RWPE1 (cell line): ENCODE measurements at regions not wholly inside any gene's neighbourhood (a gene's known extent, or its start where the extent isn't known, plus 50 kb on each side); places are given as distances from the start of the nearest gene placed in this dataset.

Source experiments
- CTCF ChIA-PET: fragments of 350-600 bp; sonication (Branson Sonifier 250); formaldehyde crosslinking; extraction: SDS; loops from one replicate; lab custom pipeline; 2021; lab: Yijun Ruan, JAX
- POLR2A ChIA-PET: fragments of 400-600 bp; formaldehyde crosslinking; extraction: SDS; loops from one replicate; lab custom pipeline; 2020; ENCODE audit warnings: antibody characterized with exemption; ENCODE audit not compliant: low non-redundant PET; lab: Yijun Ruan, JAX
- DNase-seq: peaks from one replicate; pipeline ENCODE4 v3.0.0; 2012; ENCODE audit warnings: low spot score
- H3K27ac ChIP-seq: fragments of 450-650 bp; 2 replicates; pipeline ENCODE4 v1.5.1; 2017
- TF ChIP-seq, protein P1 (sequence below): fragments of 450-650 bp; conservative IDR thresholded peaks from 2 replicates; pipeline ENCODE4 v1.5.1; 2017; ENCODE audit warnings: low read depth, mild to moderate bottlenecking

DNA sequence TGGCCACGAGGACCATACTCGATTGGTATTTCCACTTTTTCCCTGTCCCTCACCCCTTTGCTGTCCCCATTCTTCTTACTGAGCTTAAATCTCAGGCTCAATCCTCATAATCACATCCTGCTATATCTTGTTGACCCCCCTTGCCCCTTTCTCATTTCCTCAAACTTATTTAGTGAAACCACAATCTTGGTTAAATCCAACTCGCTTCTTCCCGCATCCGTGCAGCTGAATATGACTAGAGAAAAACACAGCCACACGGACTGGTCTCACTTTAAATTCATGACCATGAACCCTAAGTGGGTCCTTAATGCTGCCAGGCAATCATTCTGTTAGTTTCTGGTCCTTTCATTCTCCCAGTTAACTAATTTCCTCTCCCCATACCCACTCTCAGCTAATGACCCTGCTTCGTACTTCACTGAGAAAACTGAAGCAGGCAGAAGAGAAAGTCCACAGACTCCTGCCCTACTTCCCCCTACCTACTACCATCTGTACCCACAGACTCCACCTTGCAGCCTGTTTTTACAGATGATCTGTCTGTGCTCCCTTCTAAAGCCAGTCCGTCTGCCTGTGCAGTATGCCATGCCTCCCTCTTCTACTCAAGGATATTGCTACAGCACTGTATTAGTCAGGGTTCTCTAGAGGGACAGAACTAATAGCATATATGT, 96.8 kb upstream of the LMO4 start:
- TF ChIP-seq, protein P1, sequence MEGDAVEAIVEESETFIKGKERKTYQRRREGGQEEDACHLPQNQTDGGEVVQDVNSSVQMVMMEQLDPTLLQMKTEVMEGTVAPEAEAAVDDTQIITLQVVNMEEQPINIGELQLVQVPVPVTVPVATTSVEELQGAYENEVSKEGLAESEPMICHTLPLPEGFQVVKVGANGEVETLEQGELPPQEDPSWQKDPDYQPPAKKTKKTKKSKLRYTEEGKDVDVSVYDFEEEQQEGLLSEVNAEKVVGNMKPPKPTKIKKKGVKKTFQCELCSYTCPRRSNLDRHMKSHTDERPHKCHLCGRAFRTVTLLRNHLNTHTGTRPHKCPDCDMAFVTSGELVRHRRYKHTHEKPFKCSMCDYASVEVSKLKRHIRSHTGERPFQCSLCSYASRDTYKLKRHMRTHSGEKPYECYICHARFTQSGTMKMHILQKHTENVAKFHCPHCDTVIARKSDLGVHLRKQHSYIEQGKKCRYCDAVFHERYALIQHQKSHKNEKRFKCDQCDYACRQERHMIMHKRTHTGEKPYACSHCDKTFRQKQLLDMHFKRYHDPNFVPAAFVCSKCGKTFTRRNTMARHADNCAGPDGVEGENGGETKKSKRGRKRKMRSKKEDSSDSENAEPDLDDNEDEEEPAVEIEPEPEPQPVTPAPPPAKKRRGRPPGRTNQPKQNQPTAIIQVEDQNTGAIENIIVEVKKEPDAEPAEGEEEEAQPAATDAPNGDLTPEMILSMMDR: no peak
- DNase-seq: no peak
- CTCF ChIA-PET: no interaction called here
- POLR2A ChIA-PET: no interaction called here
- H3K27ac ChIP-seq: no peak overlapping the region

DNA sequence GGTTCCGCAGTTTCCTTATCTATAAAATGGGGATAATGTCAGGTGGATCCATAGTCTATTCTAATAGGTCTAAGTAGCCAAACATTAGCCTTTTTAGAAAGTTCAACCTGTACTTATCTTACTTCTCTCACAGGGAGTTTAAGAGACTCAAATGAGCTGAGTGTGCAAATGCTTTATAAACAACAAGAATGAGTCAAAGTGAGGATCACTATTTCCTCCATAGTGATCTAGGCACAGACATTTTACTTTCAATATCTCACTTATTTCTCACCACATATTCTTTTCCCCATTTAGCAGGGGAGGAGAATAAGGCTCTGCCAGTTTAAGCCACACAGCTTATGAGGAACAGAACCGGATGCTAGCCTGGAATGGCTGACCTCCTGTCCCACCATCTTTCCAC, 92.1 kb upstream of the LMO4 start:
- no peak for DNase-seq
- ChIA-PET POLR2A (no interaction called here), CTCF (no interaction called here)
- TF ChIP-seq, protein P1: no peak
- H3K27ac ChIP-seq: no peak overlapping the region

DNA sequence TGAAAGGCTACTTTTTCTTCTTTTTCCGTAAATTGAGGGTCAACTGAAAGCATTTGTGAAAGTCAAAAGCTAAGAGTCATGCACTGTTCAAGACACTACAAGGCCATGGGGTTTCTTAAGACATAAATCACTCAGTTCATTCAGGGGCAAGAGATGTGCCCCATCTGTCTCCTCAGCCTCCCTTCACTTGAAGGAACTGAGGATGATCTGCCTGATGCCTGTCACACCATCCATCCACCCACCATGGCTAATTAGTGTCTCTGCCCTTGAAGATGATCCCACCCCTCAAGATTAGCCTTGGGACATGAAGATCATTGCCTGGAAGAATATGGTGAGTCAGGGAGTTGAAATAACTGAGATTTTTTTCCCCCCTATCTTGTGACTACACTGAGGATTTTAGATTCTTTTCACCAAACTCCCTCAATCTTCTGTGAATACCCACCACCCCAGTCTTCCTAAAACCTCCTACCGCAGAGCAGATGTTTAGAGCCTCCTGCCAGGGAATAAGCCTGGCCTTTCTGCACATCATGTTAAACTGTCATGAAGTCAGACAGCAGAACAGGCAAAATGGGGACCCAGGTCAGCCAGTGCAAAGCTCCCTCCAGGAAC, 88.6 kb upstream of the LMO4 start:
- CTCF ChIA-PET: no interaction called here

DNA sequence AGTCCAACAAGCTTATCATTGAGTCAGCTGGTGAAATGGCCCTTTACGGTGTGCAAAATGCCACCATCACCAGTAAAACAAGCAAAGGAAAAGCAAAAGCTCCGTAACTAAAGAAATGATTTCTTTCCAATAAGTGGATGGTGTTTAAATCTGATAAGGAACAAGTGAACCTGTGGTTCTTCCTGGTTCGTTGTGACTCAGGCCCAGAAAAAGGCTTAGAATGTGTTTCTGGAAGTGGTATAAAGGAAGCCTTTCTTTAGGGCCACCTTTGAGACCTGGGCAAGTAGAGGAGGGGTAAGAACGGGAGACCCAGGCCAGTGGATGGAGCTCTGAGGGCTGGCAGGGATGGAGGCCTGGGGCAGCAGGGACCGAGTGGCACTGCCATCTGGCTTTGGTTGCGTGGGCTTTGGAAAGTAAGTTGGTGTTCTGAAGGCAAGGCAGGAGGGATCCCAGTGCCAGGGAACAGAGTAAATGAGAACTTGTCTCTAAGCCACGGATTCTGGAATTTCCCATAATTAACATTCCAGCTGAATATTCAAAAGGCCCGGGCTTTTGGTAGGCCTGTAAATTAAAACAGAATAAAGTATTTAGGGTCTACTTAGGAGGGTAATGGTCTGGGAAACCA, 87.9 kb upstream of the LMO4 start:
- POLR2A ChIA-PET: no interaction called here
- CTCF ChIA-PET: no interaction called here
- TF ChIP-seq, protein P1: no peak
- DNase-seq: no peak
- H3K27ac ChIP-seq: no peak overlapping the region

More for the DNA sequence above, 88.6 kb upstream of the LMO4 start:
- POLR2A ChIA-PET: interaction anchor here (0.6 kb wide), 1 partner anchor 96 kb away, joined by 3 read pairs; no protein-coding TSS in a partner anchor
- DNase-seq: no peak
- TF ChIP-seq, protein P1: no peak
- no peak overlapping the region for H3K27ac ChIP-seq

DNA sequence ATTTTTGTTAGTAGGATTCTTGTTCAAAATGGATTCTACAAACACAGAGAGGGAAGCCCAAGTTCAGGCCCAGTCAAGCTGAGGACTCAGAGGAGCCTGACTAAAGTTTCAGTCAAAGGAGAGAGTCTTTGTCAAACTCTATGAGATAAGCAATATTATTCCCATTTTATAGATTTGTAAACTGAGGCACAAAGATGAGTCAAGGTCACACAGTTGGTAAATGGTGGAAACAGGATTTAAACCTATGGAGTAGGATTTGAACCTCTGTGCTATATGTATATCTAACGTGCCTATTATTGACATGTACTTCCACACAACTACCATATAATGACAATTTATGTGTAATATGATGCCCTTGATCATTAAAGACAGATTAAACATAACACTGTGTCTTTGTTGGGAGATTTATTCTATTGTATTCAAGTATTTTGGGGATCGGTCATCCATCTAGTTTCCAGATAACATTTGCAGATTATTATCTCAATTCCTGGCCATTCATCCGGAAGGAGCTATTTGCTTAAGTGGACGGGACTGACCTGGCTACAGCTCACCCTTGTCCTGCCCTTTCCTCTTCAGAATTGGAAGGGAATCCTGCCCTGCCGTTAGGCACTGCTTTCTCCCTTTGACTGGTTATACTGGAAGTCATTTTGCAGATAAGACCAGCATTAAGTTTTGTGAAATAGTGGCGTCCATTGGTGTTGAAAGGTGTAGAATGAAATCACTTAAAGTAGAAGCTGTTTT, 86.1 kb upstream of the LMO4 start:
- H3K27ac ChIP-seq: no peak overlapping the region
- no peak for DNase-seq
- TF ChIP-seq, protein P1: no peak
- ChIA-PET POLR2A (no interaction called here), CTCF (no interaction called here)

DNA sequence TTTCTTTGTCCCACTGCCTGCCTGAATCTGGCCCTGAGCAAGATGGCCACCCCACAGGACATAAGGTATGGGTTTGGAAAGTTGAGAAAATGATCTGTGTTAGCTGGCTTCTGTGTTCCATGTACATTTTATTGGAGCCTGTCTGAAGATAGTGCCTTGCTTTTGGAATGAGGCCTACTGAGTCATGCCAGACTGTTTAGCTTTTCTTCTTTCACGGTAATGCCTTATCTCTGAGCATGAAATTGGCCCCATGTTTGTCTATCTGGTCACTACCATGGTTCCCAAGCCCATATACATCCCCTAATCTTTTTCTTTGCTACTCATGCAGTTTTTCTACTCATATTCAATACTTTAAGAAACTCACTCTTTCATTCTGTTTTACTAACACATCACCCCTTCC, 85.1 kb upstream of the LMO4 start:
- TF ChIP-seq, protein P1: no peak
- H3K27ac ChIP-seq: no peak overlapping the region
- DNase-seq: no peak
- CTCF ChIA-PET: interaction anchor here (0.5 kb wide), 1 partner anchor 739 kb away, joined by 3 read pairs; no protein-coding TSS in a partner anchor
- POLR2A ChIA-PET: no interaction called here
